ENCODE measurements at regions not wholly inside any gene's neighbourhood (a gene's known extent, or its start where the extent isn't known, plus 50 kb on each side); places are given as distances from the start of the nearest gene placed in this dataset.

GRCh38 chr2:185128996-185129395 lies 530.7 kb downstream of the ZNF804A start:
- TF ChIP-seq CTCF (IDR thresholded peaks at IDR 0.05) = no peak
- no peak for TF ChIP-seq POLR2A (IDR thresholded peaks at IDR 0.05)

Data from testis (tissue), 2 donors.